ENCODE measurements at regions not wholly inside any gene's neighbourhood (a gene's known extent, or its start where the extent isn't known, plus 50 kb on each side); places are given as distances from the start of the nearest gene placed in this dataset.
"Not testable (repeated sequence)": the region's sequence is repeated elsewhere in the genome, so short reads cannot be mapped to it uniquely, and the experiment has no call there.

DNA sequence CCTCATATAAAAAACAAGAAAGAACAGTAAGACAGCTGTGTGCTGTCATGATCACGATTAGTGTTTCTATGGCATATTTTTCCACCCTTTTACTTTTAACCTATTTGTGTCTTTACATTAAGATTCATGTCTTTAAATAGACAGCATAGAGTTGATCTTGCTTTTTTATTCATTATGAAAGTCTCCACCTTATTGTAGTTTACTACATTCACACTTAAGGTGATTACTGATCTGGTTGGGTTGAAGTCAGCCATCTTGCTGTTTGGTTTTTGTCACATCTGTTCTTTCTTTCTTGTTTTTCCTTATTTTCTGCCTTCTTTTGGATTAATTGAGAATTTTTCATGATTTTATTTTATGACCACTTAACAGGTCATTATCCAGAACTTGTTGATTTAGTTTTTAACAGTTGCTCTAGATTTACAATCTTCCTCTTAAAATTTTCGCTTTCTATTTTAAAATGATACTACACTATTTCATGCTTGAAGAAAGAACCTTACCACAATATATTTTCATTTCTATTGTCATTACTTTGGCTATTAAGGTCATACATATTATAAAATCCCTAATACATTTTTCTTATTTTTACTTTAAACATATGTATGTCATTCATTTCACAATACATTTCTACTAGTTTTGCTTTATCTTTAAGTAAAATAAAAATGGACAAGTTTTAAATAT lies 292.5 kb downstream of the SH3GL2 start:
- Mint-ChIP-seq H3K4me1 (ENCODE audit: low read depth) (no peaks in the 10 kb centered on the region), H3K4me3 (no peak overlapping the region), H3K36me3 (ENCODE audit: low read depth) (no peaks in the 10 kb centered on the region), H3K27ac (no peak overlapping the region), H3K9me3 (peaks cover 4% of the 10 kb centered on the region), H3K27me3 (ENCODE audit: low read depth) (no peaks in the 10 kb centered on the region)
- no peak for DNase-seq (ENCODE audit: low spot score)

DNA sequence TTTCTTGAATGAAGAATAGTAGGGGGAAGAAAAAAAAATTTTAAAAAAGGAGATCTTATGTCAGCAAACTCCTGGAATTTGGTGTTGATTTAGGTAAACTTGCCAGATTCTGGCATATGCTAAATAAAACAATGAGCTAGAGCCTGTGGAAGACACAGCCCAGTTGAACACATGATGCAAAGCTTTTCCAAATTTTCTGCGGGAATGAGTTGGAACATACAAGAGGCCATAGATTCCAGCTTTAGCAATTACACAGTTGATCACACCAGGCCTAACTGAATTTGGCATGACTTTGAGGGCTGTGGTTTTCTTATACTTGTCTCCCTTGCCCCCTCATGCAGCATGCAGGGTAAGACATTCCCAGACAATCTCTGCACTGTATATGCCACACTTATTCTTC lies 297.0 kb downstream of the SH3GL2 start:
- Mint-ChIP-seq H3K27me3 (ENCODE audit: low read depth) (no peaks in the 10 kb centered on the region), H3K9me3 (peaks cover 4% of the 10 kb centered on the region), H3K36me3 (ENCODE audit: low read depth) (no peaks in the 10 kb centered on the region), H3K27ac (no peak overlapping the region), H3K4me3 (no peak overlapping the region), H3K4me1 (ENCODE audit: low read depth) (no peaks in the 10 kb centered on the region)
- no peak for DNase-seq (ENCODE audit: low spot score)

DNA sequence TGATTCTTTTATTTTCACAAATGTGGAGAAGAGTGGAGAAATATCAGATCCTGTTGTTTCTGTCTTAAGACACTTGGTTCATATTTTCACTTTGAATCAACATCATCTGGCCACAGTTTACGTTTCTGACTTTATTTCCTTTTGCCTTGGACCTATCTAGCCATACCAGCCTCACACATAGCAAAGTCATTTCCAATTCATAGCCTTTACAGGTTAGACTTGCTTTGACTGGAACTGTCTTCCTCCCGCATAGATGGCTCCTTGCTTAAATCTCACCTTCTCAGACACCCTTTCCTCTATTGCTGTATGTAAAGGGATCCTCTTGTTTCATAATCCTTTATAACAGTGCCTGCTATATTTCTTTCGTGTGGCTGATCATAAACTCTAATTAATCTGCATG lies 297.8 kb downstream of the SH3GL2 start:
- Mint-ChIP-seq H3K36me3 (ENCODE audit: low read depth) (no peaks in the 10 kb centered on the region), H3K4me3 (no peak overlapping the region), H3K9me3 (peaks cover 4% of the 10 kb centered on the region), H3K27ac (no peak overlapping the region), H3K4me1 (ENCODE audit: low read depth) (no peaks in the 10 kb centered on the region), H3K27me3 (ENCODE audit: low read depth) (no peaks in the 10 kb centered on the region)
- no peak for DNase-seq (ENCODE audit: low spot score)

DNA sequence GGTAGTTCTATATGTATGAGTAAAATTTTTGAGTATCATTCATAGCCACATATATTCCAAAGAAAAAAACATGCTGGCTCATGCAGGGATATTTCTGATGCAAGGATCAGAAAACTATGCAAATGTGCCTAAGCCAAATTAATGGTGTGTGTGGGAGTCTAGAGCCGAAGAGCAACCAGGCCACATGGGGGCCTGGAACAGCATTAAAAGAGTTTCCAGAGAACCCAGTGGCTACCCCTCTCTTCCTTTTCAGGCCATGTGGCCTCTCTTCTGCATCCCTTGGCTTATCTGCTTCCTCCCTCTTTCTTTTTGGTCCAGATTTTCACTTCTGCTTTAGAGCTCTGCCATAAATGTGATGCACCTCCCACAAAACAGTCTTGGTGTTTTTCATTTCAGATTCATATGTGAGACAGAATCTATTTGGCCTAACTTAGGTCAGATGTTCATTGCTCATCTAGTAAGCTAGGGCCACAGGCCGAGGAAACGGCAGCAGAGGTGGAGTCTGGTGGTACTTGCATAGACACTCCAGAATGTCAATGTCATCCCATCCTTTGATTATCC lies 300.0 kb downstream of the SH3GL2 start:
- Mint-ChIP-seq H3K9me3 (peaks cover under 1% of the 10 kb centered on the region), H3K27ac (no peak overlapping the region), H3K4me3 (no peak overlapping the region), H3K4me1 (ENCODE audit: low read depth) (no peaks in the 10 kb centered on the region), H3K27me3 (ENCODE audit: low read depth) (no peaks in the 10 kb centered on the region), H3K36me3 (ENCODE audit: low read depth) (no peaks in the 10 kb centered on the region)
- DNase-seq (ENCODE audit: low spot score), result no peak

DNA sequence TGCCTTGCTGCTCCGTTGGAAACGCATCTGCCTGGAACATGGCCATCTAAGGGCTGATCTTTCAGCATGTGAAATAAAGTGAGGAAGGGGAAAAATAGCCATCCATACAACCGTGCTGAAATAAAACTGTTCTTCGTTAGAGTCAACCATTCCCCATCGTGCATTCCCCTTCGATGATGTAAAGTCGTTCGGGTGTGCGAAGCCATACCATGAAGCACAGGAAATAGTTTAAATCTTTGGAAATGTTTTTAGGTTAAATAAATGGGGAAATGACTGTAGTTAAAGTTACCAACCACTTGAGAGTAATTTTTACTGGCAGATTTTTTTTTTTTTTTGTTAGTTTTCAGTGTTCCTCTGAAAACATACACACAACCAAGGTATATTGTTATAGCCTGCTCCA lies 302.5 kb downstream of the SH3GL2 start:
- Mint-ChIP-seq H3K9me3 (no peaks in the 10 kb centered on the region), H3K4me1 (ENCODE audit: low read depth) (no peaks in the 10 kb centered on the region), H3K36me3 (ENCODE audit: low read depth) (no peaks in the 10 kb centered on the region), H3K27ac (no peak overlapping the region), H3K4me3 (no peak overlapping the region), H3K27me3 (ENCODE audit: low read depth) (no peaks in the 10 kb centered on the region)
- no peak for DNase-seq (ENCODE audit: low spot score)

- Mint-ChIP-seq H3K27ac (no peak overlapping the region), H3K4me1 (ENCODE audit: low read depth) (no peaks in the 10 kb centered on the region), H3K27me3 (ENCODE audit: low read depth) (no peaks in the 10 kb centered on the region)
Observed at GRCh38 chr9:17882688-17883594, 304.1 kb downstream of the SH3GL2 start.

DNA sequence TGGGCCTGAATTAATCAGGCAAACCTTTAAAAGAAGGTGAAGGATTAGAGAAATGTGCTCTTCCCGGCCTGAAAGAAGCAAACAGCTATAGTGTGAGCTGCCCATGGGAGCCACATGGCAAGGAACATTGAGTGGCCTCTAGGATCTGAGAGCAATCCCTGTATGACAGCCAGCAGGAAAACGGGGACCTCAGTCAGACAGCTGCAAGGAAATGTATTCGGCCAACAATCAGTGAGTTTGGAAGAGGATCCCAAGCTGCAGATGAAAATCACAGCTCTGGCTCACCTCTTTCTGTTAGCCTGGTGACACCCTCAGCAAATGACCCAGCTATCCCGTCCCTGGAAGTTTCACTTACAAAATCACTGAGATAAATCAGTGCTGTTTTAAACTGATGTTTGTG lies 309.2 kb downstream of the SH3GL2 start:
- H3K27ac Mint-ChIP-seq, result no peak overlapping the region
- no peaks in the 10 kb centered on the region for H3K27me3 Mint-ChIP-seq (ENCODE audit: low read depth)
- H3K36me3 Mint-ChIP-seq (ENCODE audit: low read depth), result no peaks in the 10 kb centered on the region
- DNase-seq (ENCODE audit: low spot score), result no peak
- H3K4me1 Mint-ChIP-seq (ENCODE audit: low read depth), result no peaks in the 10 kb centered on the region
- H3K9me3 Mint-ChIP-seq, result no peaks in the 10 kb centered on the region
- no peak overlapping the region for H3K4me3 Mint-ChIP-seq

More at GRCh38 chr9:17882688-17883594, 304.1 kb downstream of the SH3GL2 start:
- Mint-ChIP-seq H3K36me3 (ENCODE audit: low read depth) (no peaks in the 10 kb centered on the region), H3K9me3 (no peaks in the 10 kb centered on the region), H3K4me3 (no peak overlapping the region)
- DNase-seq (ENCODE audit: low spot score), result no peak

DNA sequence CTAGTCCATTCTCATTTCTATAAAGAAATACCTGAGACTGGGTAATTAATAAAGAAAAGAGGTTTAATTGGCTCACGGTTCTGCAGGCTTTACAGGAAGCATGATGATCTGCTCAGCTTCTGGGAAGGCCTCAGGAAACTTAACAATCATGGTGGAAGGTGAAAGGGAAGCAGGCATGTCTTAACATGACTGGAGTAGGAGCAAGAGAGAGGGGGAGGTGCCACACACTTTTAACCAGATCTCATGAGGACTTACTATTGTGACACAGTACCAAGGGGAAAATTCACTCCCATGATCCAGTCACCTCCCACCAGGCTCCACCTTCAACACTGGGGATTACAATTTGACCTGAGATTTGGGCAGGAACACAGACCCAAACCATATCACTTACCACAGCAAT lies 310.1 kb downstream of the SH3GL2 start:
- not testable (repeated sequence) for DNase-seq (ENCODE audit: low spot score); H3K36me3 Mint-ChIP-seq (ENCODE audit: low read depth); H3K4me3 Mint-ChIP-seq; H3K9me3 Mint-ChIP-seq; H3K4me1 Mint-ChIP-seq (ENCODE audit: low read depth); H3K27me3 Mint-ChIP-seq (ENCODE audit: low read depth); H3K27ac Mint-ChIP-seq

DNA sequence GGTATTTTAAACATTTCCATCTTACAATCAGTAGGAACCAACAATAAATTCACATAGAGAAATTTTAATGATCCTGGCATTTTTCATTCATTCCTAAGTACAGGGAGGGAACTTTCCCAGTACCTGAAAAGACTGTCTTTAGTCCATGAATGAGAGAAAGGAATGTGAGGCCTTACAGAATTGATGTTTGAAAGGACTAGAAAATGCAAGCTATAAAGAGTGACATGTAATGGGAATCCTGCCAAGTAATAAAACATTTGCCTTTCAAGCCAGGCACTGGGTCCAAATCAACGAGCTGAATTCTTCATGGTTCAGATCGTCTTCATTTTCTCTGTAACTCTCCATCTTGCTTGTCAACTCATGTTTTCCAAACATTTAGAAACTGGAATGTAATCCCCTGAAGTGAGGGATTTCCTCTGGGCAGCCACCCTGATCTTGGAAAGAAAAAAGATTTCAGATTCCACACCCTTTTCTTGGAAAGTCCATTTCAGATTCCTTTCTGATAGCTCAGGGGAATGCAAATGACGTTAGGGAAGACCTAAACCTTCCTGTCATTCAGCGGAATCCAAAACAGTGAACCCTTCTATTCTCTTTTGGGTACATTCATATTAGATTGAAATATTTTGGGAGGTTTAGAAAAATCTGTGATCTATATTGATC lies 315.8 kb downstream of the SH3GL2 start:
- H3K36me3 Mint-ChIP-seq (ENCODE audit: low read depth), result no peaks in the 10 kb centered on the region
- no peak for DNase-seq (ENCODE audit: low spot score)
- H3K27ac Mint-ChIP-seq, result no peak overlapping the region
- H3K4me3 Mint-ChIP-seq, result no peak overlapping the region
- no peaks in the 10 kb centered on the region for H3K4me1 Mint-ChIP-seq (ENCODE audit: low read depth)
- H3K27me3 Mint-ChIP-seq (ENCODE audit: low read depth), result no peaks in the 10 kb centered on the region
- no peaks in the 10 kb centered on the region for H3K9me3 Mint-ChIP-seq

GRCh38 chr9:17900606-17901005 lies 321.7 kb downstream of the SH3GL2 start:
- Mint-ChIP-seq H3K4me3 (no peak overlapping the region), H3K36me3 (ENCODE audit: low read depth) (no peaks in the 10 kb centered on the region), H3K9me3 (no peaks in the 10 kb centered on the region), H3K4me1 (ENCODE audit: low read depth) (no peaks in the 10 kb centered on the region), H3K27me3 (ENCODE audit: low read depth) (peaks cover 5% of the 10 kb centered on the region), H3K27ac (no peak overlapping the region)
- no peak for DNase-seq (ENCODE audit: low spot score)

- Mint-ChIP-seq H3K27me3 (ENCODE audit: low read depth) (peaks cover 10% of the 10 kb centered on the region), H3K4me3 (no peak overlapping the region), H3K36me3 (ENCODE audit: low read depth) (no peaks in the 10 kb centered on the region), H3K9me3 (no peaks in the 10 kb centered on the region), H3K27ac (no peak overlapping the region), H3K4me1 (ENCODE audit: low read depth) (no peaks in the 10 kb centered on the region)
- no peak for DNase-seq (ENCODE audit: low spot score)
Observed at GRCh38 chr9:17905366-17905765, 326.5 kb downstream of the SH3GL2 start.

- no peaks in the 10 kb centered on the region for H3K36me3 Mint-ChIP-seq (ENCODE audit: low read depth)
- H3K4me1 Mint-ChIP-seq (ENCODE audit: low read depth), result no peaks in the 10 kb centered on the region
- DNase-seq (ENCODE audit: low spot score), result no peak
- peaks cover 10% of the 10 kb centered on the region for H3K27me3 Mint-ChIP-seq (ENCODE audit: low read depth)
- no peak overlapping the region for H3K4me3 Mint-ChIP-seq
- H3K9me3 Mint-ChIP-seq, result no peaks in the 10 kb centered on the region
- no peak overlapping the region for H3K27ac Mint-ChIP-seq
Observed at GRCh38 chr9:17905781-17906175, 326.9 kb downstream of the SH3GL2 start.

GRCh38 chr9:17906176-17906840 lies 327.4 kb downstream of the SH3GL2 start:
- no peaks in the 10 kb centered on the region for H3K36me3 Mint-ChIP-seq (ENCODE audit: low read depth)
- DNase-seq (ENCODE audit: low spot score), result no peak
- no peak overlapping the region for H3K4me3 Mint-ChIP-seq
- peaks cover 10% of the 10 kb centered on the region for H3K27me3 Mint-ChIP-seq (ENCODE audit: low read depth)
- no peak overlapping the region for H3K27ac Mint-ChIP-seq
- H3K9me3 Mint-ChIP-seq, result no peaks in the 10 kb centered on the region
- H3K4me1 Mint-ChIP-seq (ENCODE audit: low read depth), result no peaks in the 10 kb centered on the region

Measured in T-helper 2 cell treated with Interferon-gamma antibody and Interleukin-4, amounts not matched to agents 5 μg/mL and 100 μg/mL, for 36 hours (primary cell).